ENCODE measurements at regions not wholly inside any gene's neighbourhood (a gene's known extent, or its start where the extent isn't known, plus 50 kb on each side); places are given as distances from the start of the nearest gene placed in this dataset.

DNA sequence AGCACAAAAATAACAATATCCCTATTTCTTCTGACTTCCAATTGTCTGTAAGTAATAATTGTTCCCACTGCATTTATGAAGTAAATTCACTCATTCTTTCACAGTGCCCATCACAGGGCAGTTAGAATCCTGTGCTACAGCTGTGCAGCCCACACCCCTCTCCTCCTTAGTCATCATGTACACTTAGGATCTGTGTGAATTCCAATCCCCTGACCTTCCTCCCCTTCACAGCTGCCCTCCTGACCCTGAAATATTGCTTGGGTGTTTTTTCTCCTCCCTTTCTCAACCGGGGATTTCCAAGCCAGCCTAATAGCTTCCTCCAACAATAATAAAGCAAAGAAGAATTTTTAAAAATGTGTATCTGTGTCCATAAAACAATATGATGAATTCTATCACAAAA lies 91.5 kb upstream of the BEND6 start:
- Histone ChIP-seq H3K4me1 (ENCODE audit: insufficient read depth, low read length, poor library complexity, severe bottlenecking) (no peaks in the 10 kb centered on the region), H3K36me3 (ENCODE audit: insufficient read depth, low read length) (no peaks in the 10 kb centered on the region)

DNA sequence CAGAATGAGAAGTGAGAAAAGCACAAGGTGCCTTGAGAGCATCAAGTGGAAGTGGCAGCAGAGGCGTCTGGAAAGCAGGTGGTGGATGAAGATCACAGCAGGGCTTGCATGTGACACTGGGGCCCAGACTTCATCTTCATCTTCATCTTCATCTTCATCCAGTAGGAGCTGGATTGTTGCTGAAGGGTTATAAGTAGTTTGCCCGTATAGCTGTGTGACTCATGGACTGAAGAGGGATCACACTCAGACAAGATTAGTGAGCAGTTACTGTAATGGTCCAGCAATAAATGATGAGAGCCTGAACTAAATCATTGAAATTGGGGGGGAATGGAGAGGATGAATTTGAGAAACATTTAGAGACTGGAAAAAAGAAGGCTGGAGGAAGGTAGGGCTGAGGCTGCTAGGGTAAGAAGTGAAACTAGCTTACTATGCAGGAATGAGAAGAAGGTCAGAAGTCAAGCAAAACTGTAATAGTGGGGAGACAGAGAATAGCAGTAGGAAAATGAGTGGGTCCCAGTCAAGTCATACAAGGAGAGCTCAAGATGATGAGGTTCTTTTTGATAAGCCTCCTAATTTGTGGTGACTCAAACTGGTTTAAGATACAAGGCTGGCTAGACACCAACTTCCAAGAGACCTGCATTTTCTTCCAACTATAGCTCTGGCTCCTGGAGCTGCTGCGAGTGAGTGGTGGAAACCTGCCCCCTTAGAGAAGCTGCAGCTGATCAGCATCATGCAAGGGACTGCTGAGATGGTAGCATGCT lies 92.3 kb upstream of the BEND6 start:
- H3K36me3 ChIP-seq (ENCODE audit: insufficient read depth, low read length), result no peaks in the 10 kb centered on the region
- no peaks in the 10 kb centered on the region for H3K27me3 ChIP-seq (ENCODE audit: insufficient read depth, low read length, poor library complexity, severe bottlenecking)
- no peaks in the 10 kb centered on the region for H3K4me1 ChIP-seq (ENCODE audit: insufficient read depth, low read length, poor library complexity, severe bottlenecking)
- TF ChIP-seq EZH2phosphoT487 (IDR thresholded peaks at IDR 0.05; ENCODE audit: borderline replicate concordance), result no peak
- TF ChIP-seq, protein P1, sequence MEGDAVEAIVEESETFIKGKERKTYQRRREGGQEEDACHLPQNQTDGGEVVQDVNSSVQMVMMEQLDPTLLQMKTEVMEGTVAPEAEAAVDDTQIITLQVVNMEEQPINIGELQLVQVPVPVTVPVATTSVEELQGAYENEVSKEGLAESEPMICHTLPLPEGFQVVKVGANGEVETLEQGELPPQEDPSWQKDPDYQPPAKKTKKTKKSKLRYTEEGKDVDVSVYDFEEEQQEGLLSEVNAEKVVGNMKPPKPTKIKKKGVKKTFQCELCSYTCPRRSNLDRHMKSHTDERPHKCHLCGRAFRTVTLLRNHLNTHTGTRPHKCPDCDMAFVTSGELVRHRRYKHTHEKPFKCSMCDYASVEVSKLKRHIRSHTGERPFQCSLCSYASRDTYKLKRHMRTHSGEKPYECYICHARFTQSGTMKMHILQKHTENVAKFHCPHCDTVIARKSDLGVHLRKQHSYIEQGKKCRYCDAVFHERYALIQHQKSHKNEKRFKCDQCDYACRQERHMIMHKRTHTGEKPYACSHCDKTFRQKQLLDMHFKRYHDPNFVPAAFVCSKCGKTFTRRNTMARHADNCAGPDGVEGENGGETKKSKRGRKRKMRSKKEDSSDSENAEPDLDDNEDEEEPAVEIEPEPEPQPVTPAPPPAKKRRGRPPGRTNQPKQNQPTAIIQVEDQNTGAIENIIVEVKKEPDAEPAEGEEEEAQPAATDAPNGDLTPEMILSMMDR (conservative IDR thresholded peaks at IDR 0.05; ENCODE audit: low read length), result no peak
- no peaks in the 10 kb centered on the region for H3K79me2 ChIP-seq (ENCODE audit: insufficient read depth, low read length)
- no peak overlapping the region for H3K4me3 ChIP-seq (ENCODE audit: low read length, poor library complexity, severe bottlenecking)
- no peak overlapping the region for H3K4me2 ChIP-seq (ENCODE audit: low read depth, low read length, poor library complexity, severe bottlenecking)
- H3K9ac ChIP-seq (ENCODE audit: low read depth, low read length, poor library complexity, severe bottlenecking), result no peak overlapping the region
- H3F3A ChIP-seq (ENCODE audit: low read depth), result no peaks in the 10 kb centered on the region
- H4K20me1 ChIP-seq (ENCODE audit: insufficient read depth, low read length, poor library complexity, severe bottlenecking), result no peaks in the 10 kb centered on the region
- H3K9me2 ChIP-seq (replicated peaks; ENCODE audit: low read depth, low read length), result no peaks in the 10 kb centered on the region
- no peaks in the 10 kb centered on the region for H3K9me3 ChIP-seq (ENCODE audit: insufficient read depth, low read depth, low read length)
- H2AFZ ChIP-seq (ENCODE audit: low read length), result 0 out of 2 replicates have a peak overlapping the region, but pooled peaks have one; percentile 3

More for the DNA sequence above, 91.5 kb upstream of the BEND6 start:
- Histone ChIP-seq H3K4me3 (ENCODE audit: low read length, poor library complexity, severe bottlenecking) (no peak overlapping the region), H3F3A (ENCODE audit: low read depth) (no peaks in the 10 kb centered on the region), H4K20me1 (ENCODE audit: insufficient read depth, low read length, poor library complexity, severe bottlenecking) (no peaks in the 10 kb centered on the region), H3K9me2 (replicated peaks; ENCODE audit: low read depth, low read length) (no peaks in the 10 kb centered on the region), H2AFZ (ENCODE audit: low read length) (no peak overlapping the region), H3K4me2 (ENCODE audit: low read depth, low read length, poor library complexity, severe bottlenecking) (no peak overlapping the region), H3K9ac (ENCODE audit: low read depth, low read length, poor library complexity, severe bottlenecking) (no peak overlapping the region), H3K27me3 (ENCODE audit: insufficient read depth, low read length, poor library complexity, severe bottlenecking) (no peaks in the 10 kb centered on the region), H3K79me2 (ENCODE audit: insufficient read depth, low read length) (no peaks in the 10 kb centered on the region), H3K9me3 (ENCODE audit: insufficient read depth, low read depth, low read length) (no peaks in the 10 kb centered on the region)
- TF ChIP-seq, protein P1 (conservative IDR thresholded peaks at IDR 0.05; ENCODE audit: low read length), result no peak
- no peak for TF ChIP-seq EZH2phosphoT487 (IDR thresholded peaks at IDR 0.05; ENCODE audit: borderline replicate concordance)

DNA sequence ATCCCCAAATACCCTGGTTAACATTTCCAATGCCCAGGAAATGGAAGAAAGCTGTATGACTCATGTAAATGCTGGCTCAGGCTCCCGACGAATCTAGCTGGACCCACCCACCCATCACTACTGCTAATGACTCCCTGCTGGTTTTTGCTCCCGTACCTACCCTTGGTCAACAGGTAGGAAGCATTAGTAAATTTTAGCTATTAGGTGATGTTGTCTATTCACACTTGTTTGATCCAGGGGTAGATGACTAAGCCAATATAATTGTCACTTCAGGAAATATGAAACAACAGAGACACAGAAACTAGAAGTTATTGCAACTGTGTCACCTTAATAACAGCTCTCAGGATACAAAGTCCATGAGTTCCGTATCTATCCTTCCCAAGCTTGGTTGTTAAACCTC lies 94.4 kb upstream of the BEND6 start:
- Histone ChIP-seq H3K4me1 (ENCODE audit: insufficient read depth, low read length, poor library complexity, severe bottlenecking) (no peaks in the 10 kb centered on the region), H3K27me3 (ENCODE audit: insufficient read depth, low read length, poor library complexity, severe bottlenecking) (no peaks in the 10 kb centered on the region), H3F3A (ENCODE audit: low read depth) (no peaks in the 10 kb centered on the region), H3K9ac (ENCODE audit: low read depth, low read length, poor library complexity, severe bottlenecking) (no peak overlapping the region), H2AFZ (ENCODE audit: low read length) (no peak overlapping the region), H3K79me2 (ENCODE audit: insufficient read depth, low read length) (no peaks in the 10 kb centered on the region), H3K4me3 (ENCODE audit: low read length, poor library complexity, severe bottlenecking) (no peak overlapping the region), H4K20me1 (ENCODE audit: insufficient read depth, low read length, poor library complexity, severe bottlenecking) (no peaks in the 10 kb centered on the region), H3K9me2 (replicated peaks; ENCODE audit: low read depth, low read length) (no peaks in the 10 kb centered on the region), H3K9me3 (ENCODE audit: insufficient read depth, low read depth, low read length) (no peaks in the 10 kb centered on the region), H3K36me3 (ENCODE audit: insufficient read depth, low read length) (no peaks in the 10 kb centered on the region), H3K4me2 (ENCODE audit: low read depth, low read length, poor library complexity, severe bottlenecking) (no peak overlapping the region)
- no peak for TF ChIP-seq EZH2phosphoT487 (IDR thresholded peaks at IDR 0.05; ENCODE audit: borderline replicate concordance)
